RCC 7860 (cell line): ENCODE measurements at regions not wholly inside any gene's neighbourhood (a gene's known extent, or its start where the extent isn't known, plus 50 kb on each side); places are given as distances from the start of the nearest gene placed in this dataset.

ENCODE experiments used
- DNase-seq: peaks from one replicate; pipeline ENCODE4 v3.0.0-alpha.2; 2015; ENCODE audit warnings: low spot score
- FAIRE-seq: peaks from 2 replicates; lab custom pipeline; 2012; peaks lifted over from hg19 to GRCh38; lab: Jason Lieb, UNC

GRCh38 chr3:16658004-16658924, 53.0 kb upstream of the DAZL start:
- FAIRE-seq (no peak), DNase-seq (no peak)

- FAIRE-seq (no peak), DNase-seq (no peak)
Measured at GRCh38 chr3:16658925-16659793, 53.9 kb upstream of the DAZL start.

GRCh38 chr3:16663854-16664712, 58.9 kb upstream of the DAZL start:
- FAIRE-seq = no peak
- no peak for DNase-seq

DNA sequence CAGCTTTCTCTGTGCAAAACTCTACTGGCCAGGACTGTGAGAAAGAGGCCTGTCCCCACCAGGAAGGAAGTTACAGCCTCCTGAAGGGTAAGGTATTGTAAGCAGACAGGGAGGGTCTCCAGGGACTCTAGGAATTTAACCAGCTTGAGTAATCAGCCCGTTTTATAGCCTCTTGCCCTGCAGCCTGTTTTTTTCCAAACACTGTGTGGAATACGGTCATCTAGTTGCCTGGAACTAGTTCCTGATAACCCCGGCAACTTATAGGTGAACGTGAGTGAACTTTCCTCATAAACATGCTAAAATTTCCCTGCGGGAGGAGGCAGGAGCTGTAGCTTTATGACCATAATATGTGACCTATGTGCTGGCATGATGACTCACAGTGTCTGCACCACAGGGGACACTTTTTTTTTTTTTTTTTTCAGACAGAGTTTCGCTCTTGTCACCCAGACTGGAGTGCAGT, 60.1 kb upstream of the DAZL start:
- DNase-seq (peak; percentile 23), FAIRE-seq (no peak)

GRCh38 chr3:16666206-16666605, 61.0 kb upstream of the DAZL start:
- no peak for DNase-seq
- FAIRE-seq = no peak

DNA sequence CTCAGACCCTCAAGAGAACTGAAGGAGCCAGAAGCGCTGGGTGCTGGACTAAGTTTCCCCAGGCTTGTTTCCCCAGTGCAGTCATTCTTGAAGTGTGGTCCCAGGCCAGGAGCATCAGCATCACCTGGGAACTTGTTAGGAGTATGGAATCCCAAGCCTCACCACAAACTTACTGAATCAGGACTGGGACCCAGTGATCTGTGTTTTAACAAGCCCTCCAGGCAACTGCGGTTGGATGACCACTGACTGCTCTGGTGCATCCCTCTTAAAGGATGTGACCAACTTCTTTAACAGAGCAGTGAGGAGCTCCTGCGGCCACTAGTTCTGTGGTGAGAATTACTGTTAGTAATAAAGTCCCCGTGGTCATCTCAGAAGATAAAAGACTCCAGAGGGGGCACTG, 62.4 kb upstream of the DAZL start:
- FAIRE-seq (no peak), DNase-seq (peak; percentile 5)

DNA sequence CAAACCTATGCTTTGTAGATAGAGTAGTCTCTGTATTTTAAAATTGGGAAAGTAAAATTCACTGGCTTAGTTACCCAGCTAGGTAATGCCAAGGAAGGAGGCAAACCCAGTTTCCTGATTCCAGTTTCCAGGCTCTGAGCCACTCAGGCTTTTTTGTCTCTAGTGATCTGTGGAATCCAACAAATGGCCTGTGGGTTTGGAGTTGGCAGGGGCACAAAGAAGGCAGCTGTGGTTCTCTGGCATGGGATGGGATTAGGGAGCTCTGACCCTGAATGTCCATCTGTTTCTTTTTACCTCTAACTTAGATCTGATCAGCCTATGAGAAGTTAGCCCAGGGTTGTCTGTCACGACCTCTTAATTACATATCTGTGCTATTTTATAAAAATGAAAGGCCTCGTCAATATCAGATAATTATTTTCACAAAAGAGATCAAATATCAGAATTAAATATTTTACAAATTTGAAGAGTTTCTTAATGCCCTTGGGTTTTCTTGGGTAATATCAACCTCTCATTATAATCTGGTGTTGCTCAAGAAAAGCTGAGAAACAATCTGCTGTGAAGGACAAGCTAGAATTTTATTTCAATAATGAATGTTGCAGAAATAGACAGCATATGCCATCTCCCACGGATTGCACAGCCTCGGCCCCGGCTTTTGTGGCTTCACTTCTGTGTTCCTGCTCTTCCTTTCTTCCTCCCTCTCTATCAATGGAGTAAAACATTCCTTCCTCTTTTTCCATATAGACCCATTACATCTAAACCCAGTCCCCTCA, 63.7 kb upstream of the DAZL start:
- no peak for DNase-seq
- FAIRE-seq = no peak

GRCh38 chr3:16670191-16670590, 65.0 kb upstream of the DAZL start:
- DNase-seq (no peak), FAIRE-seq (no peak)

GRCh38 chr3:16671690-16672089, 66.5 kb upstream of the DAZL start:
- FAIRE-seq = no peak
- no peak for DNase-seq

DNA sequence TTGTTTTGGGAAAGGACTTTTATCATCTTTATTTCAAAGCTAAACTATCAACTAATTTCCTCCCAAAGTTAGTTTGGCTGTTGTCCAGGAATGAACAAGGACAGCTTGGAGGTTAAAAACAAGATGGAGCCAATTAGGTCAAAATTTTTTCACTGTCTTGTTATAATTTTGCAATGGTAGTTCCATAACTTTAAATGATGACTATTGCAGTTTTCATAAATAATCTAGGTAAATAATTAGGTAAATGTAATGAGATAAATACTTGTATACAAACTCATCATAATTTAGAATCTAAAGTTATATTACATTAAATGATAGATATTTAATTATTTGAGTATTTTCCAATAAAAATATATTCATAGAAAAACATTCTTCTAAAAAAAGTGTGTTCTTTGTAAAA, 68.3 kb upstream of the DAZL start:
- peak; percentile 15 for FAIRE-seq
- no peak for DNase-seq

GRCh38 chr3:16675805-16676204, 70.6 kb upstream of the DAZL start:
- DNase-seq (no peak), FAIRE-seq (no peak)

DNA sequence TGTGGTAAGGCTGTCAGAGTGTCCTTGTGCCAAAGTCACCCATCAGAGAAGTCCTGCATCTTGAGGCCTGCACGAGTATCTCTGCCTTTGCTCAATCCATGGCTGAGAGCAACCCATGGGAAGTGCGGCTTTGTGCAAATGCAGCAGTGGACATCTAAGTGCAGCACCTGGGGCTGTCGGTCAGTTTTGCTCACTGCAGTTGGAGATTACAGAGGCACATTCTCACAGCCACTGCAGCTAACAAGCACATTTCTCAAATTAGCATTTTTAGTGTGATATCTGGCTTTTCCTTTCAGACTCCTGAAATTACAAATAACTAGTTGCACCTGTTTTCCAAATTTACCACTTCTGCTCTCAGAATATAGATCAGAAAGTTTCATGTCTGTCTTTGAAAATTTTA, 81.5 kb upstream of the DAZL start:
- no peak for DNase-seq
- no peak for FAIRE-seq

- FAIRE-seq (no peak), DNase-seq (no peak)
Measured at GRCh38 chr3:16687221-16687620, 82.0 kb upstream of the DAZL start.

GRCh38 chr3:16692486-16693344, 87.5 kb upstream of the DAZL start:
- no peak for DNase-seq
- no peak for FAIRE-seq

DNA sequence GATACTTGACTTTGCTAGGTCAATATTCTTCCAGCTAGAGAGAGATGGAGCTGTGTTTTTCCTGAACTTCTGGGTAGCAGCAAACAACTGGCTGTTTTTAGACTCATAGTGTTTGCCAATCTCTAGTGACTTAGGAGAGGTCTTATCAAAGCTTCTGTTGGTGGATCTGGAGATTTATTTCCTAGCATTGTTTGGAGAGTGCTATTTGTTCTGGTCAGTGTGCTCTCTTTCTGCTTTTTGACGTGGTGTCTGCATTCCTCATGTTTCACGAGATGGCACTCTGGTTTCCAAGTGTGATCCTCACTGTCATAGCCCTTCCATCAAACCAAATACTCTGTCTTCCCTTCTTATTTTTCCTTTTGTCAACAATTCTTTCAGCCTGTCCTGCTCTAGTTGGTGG, 88.6 kb upstream of the DAZL start:
- DNase-seq (no peak), FAIRE-seq (no peak)

DNA sequence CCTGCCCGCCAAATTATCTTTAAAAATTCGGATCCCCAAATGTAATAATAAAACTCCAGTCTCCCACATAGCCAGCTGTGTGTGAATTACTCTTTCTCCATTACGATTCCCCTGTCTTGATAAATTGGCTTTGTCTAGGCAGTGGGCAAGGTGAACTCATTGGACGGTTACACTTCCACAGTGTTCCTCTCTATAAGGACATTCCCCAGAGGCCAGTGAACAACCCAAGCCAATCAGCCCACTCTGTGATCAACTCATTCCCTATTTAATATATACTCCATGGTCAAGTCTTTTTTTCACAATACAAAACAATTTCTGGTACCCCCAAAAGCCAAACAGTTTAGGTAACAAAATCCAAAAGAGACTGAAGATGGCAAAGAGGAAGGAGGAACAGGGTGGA, 90.5 kb upstream of the DAZL start:
- FAIRE-seq = no peak
- no peak for DNase-seq

- no peak for DNase-seq
- no peak for FAIRE-seq
Measured at GRCh38 chr3:16697443-16698147, 92.4 kb upstream of the DAZL start.

DNA sequence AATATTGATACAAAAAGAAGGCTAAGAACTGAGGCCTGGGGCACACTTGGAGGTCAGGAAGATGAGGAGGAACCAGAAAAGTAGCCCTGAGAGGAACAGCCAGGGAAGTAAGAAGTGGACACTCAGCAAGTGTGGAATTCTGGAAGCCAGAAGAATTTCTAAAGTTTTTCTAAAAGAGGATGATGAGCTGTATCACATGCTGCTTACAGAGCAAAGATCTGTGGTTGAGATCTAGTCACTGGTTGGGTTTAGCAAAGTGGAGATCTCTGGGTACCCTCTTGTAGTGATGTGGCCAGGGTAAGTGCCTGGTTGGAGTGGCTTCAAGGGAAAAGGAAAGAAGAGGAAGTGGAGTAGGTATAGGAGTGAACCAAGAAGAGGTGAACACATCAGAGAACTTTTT, 95.4 kb upstream of the DAZL start:
- no peak for FAIRE-seq
- DNase-seq = no peak

- DNase-seq = no peak
- no peak for FAIRE-seq
Measured at GRCh38 chr3:16704941-16705340, 99.7 kb upstream of the DAZL start.
